HG03565 (cell line): ENCODE measurements at regions not wholly inside any gene's neighbourhood (a gene's known extent, or its start where the extent isn't known, plus 50 kb on each side); places are given as distances from the start of the nearest gene placed in this dataset.
A peak's percentile ranks its signal among the peaks of the same experiment; 100 is the strongest.

Experiments used
- ATAC-seq: cut with Tn5 transposase; IDR thresholded peaks from one replicate; pipeline ENCODE4 v1.9.1; 2021; ENCODE audit warnings: mild to moderate bottlenecking, moderate library complexity; ENCODE audit not compliant: unreplicated experiment

DNA sequence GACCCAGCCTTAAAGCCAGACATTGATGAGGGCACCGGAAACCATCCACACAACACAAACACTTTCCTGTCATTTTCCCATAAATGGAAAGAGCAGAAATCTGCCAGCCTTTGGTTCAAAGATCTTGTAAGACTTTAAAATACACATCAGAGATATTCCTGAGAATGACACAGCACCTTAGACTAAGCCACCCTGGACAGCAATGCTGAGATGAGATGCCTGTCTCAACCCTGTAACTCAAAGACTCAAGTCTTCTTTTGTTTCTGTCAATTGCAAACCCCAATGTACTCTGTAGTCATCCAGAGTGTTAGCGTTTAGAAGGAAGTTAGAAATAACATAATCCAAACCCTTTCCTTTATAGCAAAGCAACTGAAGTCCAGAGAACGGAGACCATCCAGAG, 119.2 kb downstream of the CCNA1 start:
- no peak for ATAC-seq

DNA sequence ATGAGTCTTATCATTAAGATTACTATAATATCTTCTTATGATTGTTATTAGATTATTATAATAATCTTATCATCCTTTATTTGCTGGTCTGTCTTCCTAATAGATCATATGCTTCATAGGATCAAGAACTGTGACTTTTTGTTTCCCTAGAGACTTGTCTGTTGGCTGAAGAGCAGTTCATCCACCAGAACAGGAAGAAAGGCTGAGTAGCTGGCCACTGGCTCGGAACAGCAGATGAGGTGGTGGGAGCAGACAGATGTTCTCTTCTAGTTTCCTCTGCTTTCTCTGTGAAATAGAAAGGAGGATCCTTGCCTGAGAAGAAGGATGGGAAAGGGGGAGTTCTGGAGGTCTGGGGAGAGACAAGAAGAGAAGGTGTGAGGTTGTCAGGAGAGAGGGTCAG, 120.0 kb downstream of the CCNA1 start:
- ATAC-seq, result no peak

GRCh38 chr13:36553491-36553890, 120.3 kb upstream of the SERTM1 start:
- ATAC-seq, result no peak

GRCh38 chr13:36555151-36555986, 118.5 kb upstream of the SERTM1 start:
- ATAC-seq, result peak; percentile 71

GRCh38 chr13:36559375-36559774, 114.4 kb upstream of the SERTM1 start:
- ATAC-seq, result no peak

GRCh38 chr13:36567485-36567884, 106.3 kb upstream of the SERTM1 start:
- ATAC-seq, result no peak

DNA sequence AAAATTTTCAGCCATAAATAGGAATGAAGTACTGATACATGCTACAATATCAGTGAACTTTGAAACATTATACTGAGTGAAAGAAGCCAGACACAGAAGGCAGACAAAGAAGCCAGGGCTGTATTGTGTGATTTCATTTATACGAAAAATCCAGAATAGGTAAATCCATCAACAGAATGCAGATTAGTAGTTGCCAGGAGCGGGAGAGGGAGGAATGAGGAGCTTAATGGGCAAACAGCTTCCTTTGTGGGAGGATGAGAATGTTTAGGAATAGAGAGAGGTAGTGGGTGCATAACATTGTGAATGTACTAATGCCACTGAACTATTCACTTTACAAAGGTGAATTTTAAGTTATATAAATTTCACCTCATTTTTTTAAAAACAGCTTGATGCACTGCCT, 103.3 kb upstream of the SERTM1 start:
- ATAC-seq, result no peak

DNA sequence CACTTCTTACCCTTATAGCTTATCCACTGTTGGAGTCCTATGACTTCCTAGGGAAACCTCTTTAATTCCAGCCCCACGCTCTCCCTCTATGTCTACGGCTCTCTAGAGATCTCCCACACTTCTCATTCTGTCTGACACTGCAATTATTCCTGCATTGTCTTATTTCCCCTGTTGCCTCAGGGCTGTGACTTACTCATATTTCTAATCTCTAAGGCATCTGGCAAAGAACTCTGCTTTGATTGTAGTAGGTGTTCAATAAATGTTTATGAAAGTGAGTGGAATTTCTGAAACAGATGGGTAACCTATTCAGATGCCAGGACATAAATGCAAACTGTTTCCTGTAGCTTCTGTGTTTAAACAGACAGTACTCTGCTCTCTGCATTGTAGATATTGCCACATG, 102.4 kb upstream of the SERTM1 start:
- no peak for ATAC-seq

DNA sequence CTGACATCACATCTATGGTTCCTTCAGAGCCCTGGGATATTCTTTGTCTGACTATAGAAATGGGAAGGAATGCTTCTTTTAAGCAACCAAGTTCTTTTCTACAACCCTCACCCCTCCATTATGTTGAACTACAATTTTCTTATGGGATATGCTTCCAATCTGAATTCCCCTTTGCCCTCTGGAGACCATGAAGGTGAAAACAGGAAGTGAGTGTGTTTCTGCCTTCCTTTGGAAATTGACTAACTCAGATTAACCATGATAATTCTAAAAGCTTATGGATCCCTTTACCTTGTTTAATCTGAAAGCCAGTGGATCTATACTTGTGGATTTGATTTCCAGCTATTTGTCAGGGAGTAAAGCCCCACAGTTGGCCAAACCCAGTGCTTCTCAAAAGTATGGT, 90.8 kb upstream of the SERTM1 start:
- ATAC-seq, result no peak

DNA sequence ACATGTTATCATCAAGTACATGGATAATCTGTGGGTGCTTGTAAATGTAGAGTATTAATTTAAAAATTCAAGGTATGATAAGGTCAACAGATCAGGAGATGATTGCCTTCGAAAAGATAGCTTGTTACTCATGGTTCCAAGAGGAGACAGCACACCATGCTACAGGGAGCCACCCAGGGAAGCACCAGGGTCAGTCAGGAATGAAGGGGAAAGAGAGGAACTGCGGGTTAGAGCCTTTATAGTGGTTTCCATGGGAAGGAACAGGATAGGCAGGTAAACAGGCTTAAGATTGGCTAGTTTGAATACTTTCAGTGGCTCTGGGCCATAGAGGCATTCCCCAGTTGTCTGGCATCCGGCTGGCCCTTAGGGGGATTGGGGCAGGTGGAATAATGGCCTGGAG, 74.2 kb upstream of the SERTM1 start:
- ATAC-seq, result no peak

GRCh38 chr13:36601186-36601585, 72.6 kb upstream of the SERTM1 start:
- ATAC-seq, result no peak

GRCh38 chr13:36606060-36606459, 67.8 kb upstream of the SERTM1 start:
- ATAC-seq, result no peak

DNA sequence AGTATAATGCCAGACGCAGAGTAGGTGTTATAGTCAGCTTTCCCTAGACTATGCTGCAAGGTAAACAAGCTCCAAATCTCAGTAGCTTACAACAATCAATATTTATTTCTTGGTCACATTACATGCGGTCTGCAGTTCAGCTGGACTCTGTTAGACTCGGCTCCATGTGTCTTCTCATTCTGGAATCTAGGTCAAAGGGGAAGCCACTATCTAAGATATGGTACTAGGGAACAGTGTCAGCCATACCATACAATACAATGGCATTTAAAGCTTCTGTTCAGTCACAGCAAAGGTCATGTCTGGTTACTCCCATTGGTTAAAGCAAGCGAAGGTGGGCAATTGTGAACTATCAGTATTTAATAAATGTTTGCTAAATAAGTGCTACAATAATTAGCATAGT, 65.3 kb upstream of the SERTM1 start:
- no peak for ATAC-seq

DNA sequence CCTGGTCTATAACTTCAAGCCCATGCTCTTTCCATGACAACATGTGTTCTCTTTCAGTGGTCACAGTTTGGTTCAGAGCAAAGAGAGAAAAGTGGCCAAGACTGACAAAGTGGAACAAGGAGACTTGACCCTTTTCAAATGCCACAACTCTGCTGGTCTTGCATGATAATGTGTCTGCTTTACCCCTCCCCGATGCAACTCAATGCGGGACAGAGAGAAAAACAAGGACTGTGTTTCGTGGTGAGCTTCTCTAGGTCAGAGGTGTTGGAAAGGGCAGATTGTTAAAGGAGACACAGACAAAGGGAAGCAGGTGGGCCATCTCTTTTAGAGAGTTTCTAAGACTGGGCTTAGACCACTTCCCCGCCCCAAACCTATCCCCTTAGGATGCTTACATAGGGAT, 61.6 kb upstream of the SERTM1 start:
- no peak for ATAC-seq

DNA sequence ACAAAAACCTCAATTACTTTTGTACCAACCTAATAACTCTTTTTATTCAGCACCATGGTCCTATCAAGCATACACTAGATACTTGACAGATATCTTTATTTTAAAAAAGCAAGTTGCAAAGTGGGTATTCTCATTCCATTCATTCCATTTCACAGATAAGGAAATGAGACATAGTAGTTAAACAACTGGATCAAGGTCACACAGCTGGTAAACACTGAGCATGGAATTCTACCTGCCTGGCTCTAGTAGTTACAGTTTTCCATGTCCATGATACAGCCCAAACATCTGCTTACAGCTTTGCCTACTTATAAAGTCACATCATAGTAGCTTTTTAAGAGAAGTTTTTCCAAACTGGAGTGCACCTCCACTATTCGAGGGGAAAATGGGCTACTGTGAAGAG, 57.1 kb upstream of the SERTM1 start:
- no peak for ATAC-seq

DNA sequence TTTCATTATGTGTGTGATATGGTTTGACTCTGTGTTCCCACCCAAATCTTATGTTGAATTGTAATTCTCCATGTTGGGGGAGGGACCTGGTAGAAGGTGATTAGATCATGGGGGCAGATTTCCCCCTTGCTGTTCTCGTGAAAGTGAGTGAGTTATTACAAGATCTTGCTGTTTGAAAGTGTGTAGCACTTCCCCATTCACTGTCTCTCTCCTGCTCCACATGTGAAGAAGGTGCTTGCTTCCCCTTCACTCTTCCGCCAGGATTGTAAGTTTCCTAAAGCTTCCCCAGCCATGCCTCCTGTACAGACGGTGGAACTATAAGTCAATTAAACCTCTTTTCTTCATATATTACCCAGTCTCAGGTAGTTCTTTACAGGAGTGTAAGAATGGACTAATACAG, 54.3 kb upstream of the SERTM1 start:
- ATAC-seq, result no peak
